Hematopoietic multipotent progenitor cell treated with erythropoietin and hydrocortisone succinate and interleukin-3 and kit ligand, for 6 days (in vitro differentiated cells): ENCODE measurements at regions not wholly inside any gene's neighbourhood (a gene's known extent, or its start where the extent isn't known, plus 50 kb on each side); places are given as distances from the start of the nearest gene placed in this dataset.

Experiments
- DNase-seq: peaks from one replicate; pipeline ENCODE4 v3.0.0-alpha.2; 2015

DNA sequence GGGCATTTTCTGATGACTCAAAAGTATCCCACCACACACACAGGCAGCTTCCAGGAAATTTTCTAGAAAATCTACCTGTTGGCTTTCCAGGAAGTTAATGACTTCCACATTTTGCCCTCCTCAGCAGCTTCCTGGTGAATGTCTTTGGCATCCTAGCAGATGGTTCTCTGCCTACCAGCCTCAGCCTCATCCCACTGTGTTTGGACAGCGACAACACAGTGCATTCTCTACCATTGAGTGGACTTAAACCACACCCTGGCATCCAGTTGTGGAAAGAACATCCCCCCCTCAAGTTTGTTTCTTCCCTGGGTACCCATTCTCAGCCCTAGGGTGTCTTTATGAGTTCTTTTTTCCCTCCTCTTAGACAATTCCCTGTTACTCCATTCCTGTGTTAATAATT lies 50.8 kb upstream of the GADL1 start:
- DNase-seq, result no peak

DNA sequence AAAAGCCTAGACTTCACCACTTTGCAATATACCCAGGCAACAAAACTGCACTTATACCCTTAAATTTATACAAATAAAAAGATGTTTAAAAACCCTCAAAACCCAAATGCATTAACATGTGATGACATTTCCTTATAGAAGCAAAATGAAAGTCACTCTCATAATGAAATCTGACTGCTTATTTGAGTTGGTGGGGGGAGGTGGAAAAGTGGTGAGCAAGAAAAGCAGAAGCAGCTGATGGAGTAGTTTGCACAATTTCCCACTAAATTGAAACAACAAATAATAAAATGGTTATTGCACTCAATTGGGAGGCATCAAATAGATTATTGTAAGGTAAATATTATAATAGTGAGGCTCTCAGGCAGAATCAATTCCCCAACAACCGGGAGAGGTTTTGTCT lies 54.0 kb upstream of the GADL1 start:
- peak; percentile 49 for DNase-seq

DNA sequence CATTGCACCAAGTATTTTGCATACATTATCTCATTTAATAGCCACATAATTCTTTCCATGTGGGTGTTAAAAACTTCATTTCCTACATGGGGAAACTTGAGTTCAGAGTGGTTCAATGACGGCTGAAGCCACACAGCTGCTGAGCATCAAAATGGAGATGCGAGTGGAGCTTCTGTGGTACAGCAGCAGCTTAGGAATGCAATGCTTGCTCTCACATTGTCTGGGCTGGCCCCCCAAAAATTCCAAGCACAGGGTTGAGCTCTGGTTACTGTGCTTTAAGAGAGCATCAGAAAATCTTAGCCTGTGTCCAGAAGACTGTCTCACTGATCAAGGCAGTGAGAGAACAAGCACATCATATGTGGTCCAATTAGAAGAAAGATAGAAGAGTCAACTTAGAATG lies 57.4 kb upstream of the GADL1 start:
- DNase-seq, result no peak

DNA sequence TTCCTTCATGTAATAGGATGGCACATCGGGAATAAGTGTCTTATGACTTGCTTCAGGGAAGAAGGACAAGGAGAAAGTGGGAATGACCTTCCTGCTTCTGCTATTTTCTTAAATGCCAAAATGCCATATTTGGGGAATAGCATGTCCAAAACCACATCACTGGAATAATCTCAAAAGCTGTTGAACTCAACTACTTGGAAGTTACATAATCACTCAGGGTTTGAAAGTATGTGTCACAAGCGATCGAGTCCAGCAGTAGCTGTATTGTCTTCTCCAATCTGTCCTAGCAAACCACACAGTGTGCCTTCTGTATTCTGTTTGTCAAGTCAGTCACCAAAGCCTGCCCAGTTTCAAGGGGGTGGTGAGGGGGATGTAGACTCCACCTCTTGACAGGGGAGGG lies 58.3 kb upstream of the GADL1 start:
- DNase-seq, result peak; percentile 4

DNA sequence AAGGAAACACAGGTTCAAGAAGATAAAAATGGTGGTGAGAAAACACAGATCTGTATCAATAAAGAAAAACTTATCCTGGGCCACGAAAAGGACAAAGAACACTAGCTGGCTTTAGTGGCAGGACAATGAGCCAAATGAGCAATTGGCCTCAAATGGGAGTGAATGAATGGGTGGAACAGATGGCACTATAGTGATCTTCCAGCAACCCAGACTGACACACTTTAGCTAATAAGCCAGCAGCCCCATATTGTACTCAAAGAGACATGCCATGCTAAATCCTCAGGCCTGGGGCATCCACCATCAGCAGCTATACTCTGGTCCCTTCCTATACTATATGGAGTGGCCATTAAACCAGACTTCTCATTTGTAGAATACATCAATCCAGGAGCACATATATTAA lies 60.0 kb upstream of the GADL1 start:
- no peak for DNase-seq

- no peak for DNase-seq
These were observed 67.6 kb upstream of the GADL1 start for GRCh38 chr3:30962084-30962483.

GRCh38 chr3:30962493-30962892 lies 68.0 kb upstream of the GADL1 start:
- DNase-seq, result no peak

DNA sequence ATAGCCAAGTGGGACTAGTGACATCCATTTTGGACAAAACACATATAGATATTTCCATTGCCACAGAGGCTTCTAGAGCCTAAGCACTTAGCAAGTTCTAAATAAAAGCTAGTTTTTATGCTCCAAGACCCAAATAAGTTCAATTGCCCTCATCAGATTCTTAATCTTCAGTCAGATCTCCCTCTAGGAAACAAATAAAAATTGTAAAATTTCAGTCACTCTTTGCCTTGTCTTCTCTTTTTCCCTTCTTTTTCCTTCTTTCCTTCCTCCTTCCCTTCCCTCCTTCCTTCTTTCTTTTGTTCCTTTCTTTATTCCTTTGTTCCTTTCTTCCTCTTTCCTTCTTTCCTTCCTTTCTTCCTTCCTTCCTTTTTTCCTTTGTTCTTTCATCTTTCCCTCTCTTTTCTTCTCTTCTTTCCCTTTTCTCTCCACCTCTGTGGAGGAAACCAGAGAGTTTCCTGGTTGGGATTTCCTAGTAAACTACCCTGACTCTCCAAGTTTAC lies 68.8 kb upstream of the GADL1 start:
- no peak for DNase-seq

DNA sequence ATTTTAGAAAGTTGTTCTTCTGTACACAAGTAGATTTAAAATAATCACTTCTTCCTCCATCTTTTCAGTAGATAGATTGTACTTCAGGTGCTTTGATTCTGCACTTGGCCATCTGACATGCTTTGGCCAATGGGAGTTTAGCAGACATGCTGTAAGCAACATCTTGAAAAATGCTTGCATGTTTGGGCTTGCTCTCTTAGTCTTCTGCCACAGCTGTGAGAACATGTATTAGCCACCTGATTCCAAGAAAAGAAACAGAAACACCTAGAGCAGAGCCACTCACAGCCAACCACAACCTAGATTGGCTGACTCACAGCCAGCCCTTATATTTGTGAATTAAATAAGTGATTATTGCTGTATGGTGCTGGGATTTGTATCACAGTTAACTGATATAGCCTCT lies 70.2 kb upstream of the GADL1 start:
- no peak for DNase-seq

DNA sequence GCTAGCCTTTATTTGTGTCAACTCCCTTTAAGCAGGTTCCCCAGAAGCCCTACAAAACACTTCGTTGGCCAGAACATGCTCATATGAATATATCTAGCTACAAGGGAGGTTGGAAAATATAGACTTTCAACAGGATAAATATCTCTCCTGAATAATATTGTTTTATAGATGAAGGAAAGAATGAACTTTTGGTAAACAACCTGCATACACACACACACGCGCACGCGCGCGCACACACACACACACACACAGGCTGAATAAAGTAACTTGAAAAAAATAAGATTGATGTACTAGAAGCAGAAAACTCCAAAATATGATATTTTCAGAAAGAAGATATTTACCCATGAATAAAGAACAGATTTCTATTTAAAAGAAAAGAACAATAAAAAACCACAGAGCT lies 72.4 kb upstream of the GADL1 start:
- no peak for DNase-seq

DNA sequence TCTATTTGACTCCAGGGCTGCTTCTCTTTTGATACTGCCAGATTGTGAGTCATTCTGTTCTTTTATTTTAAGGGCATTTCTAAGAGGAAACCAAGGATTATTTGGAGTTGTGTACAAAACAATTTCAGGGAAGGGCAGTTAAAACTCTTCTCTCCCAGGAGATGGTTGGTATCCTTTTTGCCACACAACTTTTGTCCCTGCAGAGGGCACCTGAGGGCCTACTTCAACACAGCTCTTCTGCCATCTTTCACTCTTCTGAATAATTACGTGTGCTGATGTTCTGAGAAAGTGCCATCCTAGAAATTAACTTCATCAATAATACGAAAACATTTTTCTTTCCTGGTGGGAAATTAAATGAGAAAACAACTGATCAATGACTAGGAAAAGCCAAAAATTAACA lies 75.7 kb upstream of the GADL1 start:
- peak; percentile 7 for DNase-seq

DNA sequence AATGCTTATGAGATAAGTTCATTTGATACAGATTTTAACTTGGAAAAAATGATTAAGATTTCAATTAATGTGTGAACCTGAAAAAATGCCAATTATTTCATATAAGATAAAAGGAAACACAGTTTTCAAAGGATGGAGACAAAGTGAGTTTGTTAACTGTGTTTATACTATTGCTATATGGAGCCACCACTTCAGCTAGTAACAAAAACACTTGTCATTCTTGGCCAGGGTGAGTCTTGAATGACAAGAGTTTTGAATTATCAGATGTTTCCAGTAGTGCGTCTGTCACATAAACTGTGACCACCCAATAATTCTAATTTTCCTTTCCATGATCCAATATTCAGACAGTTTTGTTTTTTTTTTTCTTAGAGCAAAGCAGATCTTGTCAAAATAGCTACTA lies 78.0 kb upstream of the GADL1 start:
- DNase-seq, result no peak

GRCh38 chr3:30974071-30974470 lies 79.6 kb upstream of the GADL1 start:
- no peak for DNase-seq

DNA sequence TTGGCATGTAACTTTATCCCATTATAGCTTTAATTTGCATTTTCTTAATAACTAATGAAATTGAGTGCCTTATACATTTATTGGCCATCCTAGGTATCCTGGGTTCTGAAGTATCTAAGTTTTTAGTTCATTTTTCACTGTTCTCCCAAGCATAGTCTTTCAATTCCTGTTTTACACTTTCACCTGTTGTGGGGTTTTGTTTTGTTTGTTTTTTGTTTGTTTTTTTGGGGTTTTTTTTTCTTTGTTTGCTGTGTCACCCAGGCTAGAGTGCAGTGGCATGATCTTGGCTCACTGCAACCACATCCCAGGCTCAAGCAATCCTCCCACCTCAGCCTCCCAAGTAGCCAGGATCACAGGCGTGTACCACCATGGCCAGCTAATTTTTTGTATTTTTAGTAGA lies 83.1 kb upstream of the GADL1 start:
- DNase-seq, result no peak

GRCh38 chr3:30980993-30981392 lies 86.5 kb upstream of the GADL1 start:
- no peak for DNase-seq

DNA sequence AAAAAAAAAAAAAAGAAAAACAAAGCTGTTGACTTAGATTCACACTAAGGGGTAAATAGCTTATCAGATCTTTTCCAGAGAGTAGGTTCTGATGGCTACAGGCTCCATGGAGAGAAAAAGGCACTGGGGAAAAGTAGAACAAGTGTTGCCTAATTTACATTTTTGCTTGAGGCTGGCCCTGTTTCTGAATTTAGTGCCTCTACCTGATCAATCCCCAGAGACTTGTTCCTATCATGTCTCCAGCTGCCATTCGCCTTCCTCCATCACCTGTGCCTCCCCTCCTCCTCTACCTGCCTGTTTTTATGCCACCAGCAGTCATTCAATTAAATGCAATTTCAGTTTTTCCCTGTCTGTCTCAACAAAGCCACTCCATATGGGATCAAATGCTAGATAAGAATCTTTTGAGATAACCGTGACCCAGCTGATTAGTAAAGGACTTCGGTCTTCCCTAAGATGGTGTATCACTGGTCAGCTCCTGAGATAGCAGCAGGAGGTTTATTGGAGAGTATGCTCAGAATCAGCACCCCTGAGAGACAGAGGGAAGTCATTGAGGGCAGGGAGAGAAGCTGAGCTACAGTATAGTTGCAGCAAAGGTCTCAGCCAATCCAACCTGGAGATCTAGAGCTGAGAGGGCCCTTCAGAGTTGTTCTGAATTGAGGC lies 88.1 kb upstream of the GADL1 start:
- no peak for DNase-seq

DNA sequence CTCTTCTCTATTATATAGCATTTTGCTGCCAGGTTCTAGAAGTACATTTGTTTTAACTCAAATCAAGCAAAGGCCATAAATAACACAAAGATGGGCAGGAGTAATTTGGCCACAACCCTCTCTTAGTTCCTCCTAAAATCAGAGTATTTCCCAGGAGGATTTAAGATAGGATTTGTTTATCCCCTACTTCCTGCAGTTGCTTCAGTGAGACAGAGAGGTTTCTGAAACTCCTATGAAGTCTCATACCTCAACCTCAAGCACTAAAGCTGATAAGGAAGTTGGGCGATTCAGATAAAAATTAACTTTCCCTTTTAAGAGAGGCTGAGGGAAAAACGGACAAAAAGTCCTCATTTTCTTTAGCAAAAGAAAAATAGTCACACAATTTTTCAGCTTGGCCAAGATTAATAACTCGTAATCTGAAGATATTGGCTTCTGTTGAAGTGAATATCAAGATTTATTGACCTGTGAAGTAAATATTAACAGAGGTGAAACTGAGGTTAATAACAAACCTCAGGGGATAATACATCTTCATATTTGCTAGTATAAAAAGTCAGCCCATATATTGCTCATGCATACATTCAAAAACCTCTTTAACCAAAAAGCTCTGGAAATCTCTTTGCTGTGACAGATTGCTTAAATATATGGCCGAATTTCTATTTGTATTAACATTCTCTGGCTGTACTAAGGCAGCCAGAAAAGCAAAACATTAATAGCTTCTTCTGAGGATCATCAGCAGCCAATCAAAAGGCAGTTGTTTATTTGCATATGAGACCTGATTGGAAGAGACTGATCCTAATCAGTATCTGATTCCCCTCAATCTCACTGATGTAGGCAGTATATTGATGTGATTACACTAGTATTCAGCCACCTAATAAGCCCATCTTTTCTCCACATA lies 90.6 kb upstream of the GADL1 start:
- DNase-seq, result peak; percentile 8

DNA sequence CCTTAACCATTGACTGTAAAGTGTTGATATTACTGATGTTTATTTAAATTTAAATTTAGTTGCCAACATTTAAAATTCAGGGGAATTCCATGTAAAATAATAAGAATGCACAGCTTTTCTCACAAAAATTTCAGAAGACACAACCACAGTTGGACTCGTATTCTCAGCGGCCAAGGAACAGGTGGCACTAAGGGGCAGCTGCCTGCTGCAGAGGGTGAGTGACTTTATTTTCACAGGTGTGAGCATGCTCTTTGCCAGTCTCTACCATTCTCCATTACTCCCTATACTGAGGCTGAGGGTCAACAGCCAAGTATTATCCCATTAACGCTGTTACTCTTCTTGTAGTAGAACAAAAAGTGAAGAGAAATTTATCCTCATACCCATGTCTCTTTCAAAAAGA lies 92.1 kb upstream of the GADL1 start:
- no peak for DNase-seq

- peak; percentile 5 for DNase-seq
These were observed 94.3 kb upstream of the GADL1 start for GRCh38 chr3:30988769-30989168.

DNA sequence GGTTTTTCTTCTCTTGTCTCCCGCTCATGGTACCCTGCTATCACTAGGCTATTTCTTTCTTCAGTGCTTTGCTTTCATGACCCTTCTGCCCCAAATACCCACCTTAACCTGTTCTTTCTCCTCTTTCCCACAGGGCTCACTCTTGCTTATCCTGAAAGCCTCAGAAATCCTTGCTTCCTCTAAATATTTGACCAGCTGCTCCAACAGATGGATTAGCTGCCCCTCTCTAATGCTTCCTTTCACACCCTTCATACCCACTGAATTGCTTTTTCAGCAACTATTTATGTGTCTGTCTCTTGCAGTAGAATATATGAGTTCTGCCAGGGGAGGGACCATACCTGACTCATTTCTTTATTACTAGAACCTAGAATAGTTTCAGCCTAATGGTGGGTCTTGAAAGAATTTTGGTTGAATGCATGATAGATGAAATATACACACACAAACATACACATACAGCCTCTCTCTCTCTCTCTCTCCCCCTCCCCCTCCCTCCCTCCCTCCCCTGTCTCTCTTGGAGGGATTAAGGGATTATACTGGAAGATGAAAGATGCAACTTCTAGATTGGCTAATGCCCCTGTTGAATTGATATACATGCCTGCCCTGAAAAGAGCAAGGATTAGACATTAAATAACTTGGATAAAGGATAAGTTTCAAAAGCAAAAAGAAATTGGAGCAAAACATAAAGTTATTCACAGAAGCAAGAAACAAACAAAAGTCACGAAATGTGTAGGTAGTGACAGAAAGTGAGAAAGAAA lies 95.0 kb upstream of the GADL1 start:
- DNase-seq, result no peak

DNA sequence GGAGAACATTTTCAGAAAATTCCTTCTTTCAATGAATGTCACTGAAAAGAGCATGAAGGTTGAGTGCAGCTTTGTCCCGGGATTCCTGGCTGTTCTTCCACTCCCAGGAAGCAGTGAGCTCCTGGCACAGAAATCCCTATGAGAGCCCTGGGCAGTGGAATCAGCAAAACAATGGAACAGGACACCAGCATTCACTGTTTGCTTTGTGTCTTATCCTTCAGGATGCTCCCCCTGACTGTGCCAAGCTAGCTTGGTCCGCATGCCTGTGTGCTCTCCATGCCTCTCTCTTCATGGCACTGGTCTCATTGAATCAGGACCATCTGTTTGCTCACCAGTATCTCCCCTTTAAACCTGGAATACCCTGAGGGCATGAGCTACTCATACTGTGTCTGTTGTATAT lies 102.0 kb upstream of the GADL1 start:
- no peak for DNase-seq

- DNase-seq, result no peak
These were observed 108.3 kb upstream of the GADL1 start for GRCh38 chr3:31002730-31003129.

DNA sequence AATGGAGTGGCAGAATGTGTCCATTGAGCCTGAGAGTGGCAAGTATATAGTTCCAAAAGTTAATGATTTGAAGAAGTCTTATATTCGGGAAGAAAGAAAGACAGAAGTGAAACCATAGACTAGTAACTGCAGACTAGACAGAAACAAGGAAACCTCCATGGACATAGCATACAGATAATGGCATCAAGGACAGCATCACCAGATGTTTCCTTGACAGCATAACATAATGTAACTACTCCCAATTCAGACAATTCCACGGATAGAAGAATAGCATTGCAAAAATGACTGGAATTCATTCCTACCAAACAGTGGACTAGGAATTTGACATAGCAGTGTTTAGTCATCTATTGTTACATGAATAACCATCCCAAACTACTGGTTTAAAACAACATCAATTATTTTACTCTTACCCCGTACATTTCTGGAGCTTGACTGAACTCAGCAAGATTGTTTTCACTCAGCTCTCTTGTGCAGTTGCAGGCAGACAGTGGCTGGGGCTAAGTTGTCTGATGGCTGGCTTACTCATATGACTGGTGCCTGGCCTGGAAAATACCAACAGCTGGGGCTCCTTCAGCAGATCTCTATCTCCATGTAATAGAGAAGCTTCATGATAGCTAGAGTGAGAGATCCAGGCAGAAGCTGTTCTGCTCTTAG lies 109.7 kb upstream of the GADL1 start:
- DNase-seq, result no peak
